NB4 (cell line): ENCODE measurements at regions not wholly inside any gene's neighbourhood (a gene's known extent, or its start where the extent isn't known, plus 50 kb on each side); places are given as distances from the start of the nearest gene placed in this dataset.

ENCODE experiments used
- TF ChIP-seq, protein P1 (sequence below): IDR thresholded peaks from 2 replicates; pipeline ENCODE4 v1.6.1; 2011; ENCODE audit warnings: low read depth, low read length
- TF ChIP-seq, protein P2 (sequence below): IDR thresholded peaks from one replicate; pipeline ENCODE4 v1.5.1; 2012; ENCODE audit warnings: low read depth, low read length

DNA sequence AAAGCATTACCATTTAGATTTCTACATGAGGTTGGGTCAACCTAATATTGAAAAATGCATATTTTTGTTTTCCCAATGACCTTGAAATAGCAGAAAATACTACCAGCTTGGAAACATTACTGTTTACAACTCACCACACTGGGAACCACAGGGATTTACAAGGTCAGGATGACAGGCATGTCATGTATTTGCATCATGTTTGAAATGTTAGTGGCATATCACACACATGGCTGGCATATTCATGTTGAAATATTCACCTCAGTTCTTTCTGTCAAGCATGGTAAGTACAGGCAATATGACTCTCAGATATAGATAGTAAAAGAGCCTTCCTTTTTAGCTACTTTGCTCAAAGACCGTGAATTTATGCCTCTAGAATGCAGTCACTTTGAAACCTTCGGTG lies 593.5 kb downstream of the NOVA1 start:
- TF ChIP-seq, protein P1, sequence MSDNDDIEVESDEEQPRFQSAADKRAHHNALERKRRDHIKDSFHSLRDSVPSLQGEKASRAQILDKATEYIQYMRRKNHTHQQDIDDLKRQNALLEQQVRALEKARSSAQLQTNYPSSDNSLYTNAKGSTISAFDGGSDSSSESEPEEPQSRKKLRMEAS = no peak
- TF ChIP-seq, protein P2, sequence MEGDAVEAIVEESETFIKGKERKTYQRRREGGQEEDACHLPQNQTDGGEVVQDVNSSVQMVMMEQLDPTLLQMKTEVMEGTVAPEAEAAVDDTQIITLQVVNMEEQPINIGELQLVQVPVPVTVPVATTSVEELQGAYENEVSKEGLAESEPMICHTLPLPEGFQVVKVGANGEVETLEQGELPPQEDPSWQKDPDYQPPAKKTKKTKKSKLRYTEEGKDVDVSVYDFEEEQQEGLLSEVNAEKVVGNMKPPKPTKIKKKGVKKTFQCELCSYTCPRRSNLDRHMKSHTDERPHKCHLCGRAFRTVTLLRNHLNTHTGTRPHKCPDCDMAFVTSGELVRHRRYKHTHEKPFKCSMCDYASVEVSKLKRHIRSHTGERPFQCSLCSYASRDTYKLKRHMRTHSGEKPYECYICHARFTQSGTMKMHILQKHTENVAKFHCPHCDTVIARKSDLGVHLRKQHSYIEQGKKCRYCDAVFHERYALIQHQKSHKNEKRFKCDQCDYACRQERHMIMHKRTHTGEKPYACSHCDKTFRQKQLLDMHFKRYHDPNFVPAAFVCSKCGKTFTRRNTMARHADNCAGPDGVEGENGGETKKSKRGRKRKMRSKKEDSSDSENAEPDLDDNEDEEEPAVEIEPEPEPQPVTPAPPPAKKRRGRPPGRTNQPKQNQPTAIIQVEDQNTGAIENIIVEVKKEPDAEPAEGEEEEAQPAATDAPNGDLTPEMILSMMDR = no peak
